HUDEP-2 (cell line): ENCODE measurements at regions not wholly inside any gene's neighbourhood (a gene's known extent, or its start where the extent isn't known, plus 50 kb on each side); places are given as distances from the start of the nearest gene placed in this dataset.

ENCODE experiments used
- DNase-seq, 76 experiments: peaks; one replicate each; lab custom pipeline; 2025; ENCODE audit not compliant: unreplicated experiment in 76 of 76; lab: John Stamatoyannopoulos, UW

DNA sequence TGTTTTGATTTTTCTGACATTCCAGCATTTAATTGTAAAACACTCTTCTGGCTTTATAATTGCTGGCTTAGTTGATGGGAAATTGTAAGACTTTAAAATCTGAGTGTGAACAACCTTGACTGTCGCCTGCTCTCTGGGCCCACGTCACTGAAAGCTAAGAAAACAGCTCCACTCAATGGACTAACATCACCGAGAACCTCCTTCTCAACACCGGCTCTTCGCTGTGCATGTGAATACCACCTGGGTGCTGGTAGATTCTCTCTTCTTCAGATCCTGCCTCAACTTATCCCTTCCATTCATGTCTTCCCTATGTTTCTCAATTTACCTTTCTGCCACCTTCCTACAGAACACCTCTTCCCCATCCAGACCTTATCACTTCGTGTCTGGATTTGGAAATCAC is 523.1 kb upstream of the ID2 start:
- DNase-seq, result no peak

DNA sequence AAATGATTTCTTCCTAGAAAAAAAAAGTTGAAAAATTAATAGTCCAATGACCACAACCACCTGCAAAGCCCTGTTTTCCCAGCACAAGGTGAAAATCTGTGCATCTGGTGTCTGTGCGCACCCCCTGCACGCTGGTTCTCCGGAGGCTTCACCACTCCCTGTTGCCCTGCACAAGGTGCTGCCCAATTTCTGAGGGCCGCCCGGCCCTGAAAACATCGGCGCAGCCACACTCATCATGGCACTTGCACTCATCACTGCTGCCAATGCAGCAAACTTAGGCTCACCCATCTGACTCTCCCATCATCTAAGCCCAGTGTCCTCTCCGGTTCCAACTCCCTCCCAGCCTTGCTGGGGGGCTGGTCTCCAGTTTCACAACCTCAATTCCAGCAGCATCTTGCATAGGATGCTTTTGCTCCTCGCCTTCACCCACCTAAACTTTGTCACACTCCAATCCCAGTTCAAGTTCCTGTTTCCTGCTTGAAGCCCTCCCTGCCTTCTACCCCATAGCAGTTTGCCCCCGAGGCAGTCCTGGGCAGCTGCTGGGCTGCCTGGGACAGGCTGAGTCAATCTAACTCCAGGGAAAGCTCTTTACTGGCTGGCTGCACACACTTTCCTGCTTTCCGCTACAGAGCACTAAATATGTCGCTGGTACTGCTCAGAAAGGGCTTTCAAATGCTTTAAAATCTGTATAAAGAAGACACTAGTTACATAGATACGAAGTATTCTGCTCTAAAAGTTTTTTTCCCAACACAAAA is 522.5 kb upstream of the ID2 start:
- no peak for DNase-seq

DNA sequence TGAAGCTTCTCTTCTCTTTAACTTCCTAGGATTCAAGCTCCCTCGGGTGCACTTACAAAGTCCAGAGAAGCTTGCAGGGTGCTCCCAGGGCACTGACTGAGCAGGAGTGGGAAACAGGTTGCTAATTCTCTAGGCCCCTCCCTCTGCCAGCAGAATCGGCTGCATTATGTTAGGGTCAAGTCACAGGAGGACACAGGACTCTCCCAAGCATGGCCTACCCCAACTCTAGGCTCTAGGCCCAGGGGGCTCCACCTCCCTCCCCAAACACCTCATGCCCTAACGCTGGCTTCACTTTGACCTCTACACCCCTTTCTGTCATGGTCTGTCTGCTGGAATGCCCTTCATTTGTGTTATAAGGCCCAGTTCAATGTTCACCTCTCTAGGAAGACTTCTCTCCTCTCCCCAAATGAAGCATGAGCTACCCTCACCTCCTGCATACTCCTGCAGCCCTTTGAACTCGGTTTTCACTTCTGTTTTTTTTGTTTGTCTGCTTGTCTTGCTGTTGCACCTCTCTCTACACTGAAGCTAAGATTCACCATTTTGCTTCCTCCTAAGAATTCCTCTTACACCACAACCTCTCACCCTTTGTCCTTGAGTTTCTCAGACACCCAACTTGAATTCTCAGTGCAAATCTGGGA is 521.8 kb upstream of the ID2 start:
- DNase-seq, result no peak

DNA sequence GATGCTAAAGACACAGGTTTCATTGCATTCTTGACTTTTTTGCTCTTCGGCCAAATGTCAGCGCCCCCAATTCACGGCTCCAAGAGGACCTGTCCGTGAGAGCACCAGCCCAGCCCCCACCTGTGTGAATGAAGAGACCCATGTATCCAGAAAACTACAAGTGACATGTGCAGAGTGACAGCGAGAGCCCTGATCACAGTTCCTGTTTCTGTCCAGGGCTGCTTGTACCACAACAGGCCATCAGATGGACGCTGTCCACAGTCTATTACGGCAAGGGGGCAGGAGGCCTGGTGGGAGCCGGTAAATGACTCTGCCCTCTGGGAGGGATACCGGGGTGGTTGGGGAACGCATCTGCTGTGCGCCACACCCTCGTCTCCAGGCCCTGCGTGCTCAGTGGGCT is 520.9 kb upstream of the ID2 start:
- DNase-seq, result no peak

DNA sequence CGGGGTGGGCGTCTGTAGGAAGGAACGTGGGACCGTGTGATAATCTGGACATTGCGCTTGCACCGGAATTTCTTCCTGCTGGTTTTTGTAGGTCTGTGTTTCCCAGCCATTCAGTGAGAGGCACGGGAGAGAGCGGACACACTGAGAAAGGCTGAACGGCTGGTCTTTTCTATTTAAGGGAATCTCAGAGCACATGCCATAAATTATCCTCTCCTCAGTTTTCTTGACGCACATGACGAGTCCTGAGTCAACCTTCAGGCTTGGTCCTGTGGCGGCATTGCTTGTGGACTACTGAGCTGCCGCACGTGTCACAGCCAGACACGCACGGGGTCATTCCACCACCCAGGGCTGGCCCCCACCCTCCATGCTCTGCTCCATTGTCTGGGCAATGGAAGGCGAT is 519.3 kb upstream of the ID2 start:
- no peak for DNase-seq

DNA sequence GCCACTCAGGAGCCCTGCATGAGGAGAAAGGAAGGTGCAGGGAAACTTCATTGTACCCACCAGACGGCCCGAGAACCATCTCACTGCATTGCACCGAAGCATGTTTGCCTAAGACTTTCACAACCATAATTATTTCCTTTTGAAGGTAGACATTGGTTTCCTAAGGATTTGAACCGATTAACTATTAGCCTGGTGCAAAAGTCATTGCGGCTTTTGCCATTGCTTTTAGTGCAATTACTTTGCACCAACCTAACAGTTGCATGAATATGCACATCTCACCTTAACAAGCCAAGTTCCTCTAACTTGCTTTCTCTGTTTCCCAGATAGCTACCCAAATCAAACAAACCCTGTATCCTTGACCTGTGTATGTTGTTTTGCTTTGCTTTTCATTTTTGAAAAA is 516.3 kb upstream of the ID2 start:
- DNase-seq, result no peak

DNA sequence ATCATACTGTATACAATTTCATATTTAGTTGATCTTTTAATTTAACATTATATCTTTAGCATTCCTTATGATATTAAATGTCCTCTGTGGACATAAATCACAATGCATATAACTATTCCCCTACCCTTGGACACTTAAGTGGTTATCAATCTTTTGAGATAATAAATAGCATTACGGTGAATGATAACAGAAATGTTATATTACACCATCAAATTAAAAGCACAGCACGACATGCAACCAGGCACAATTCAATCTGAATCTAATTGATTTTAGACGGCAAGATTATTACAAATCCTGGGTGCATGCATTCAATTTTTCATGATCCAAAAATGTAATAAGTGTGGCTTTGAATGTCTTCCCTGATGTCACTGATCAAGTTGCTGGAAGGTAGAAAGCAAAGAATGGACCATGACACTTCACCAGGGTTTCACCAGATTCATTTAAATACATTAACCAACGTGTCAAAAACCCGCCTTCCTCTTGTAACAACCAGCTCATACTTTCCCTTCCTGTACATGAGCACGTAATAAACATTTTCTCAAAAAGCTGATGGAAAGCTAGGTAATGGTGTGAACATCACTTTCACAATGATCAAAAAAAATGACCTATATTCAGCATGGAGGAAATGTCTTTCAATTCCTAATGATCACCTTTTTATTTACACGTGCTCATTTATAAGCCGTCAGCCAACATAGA is 513.7 kb upstream of the ID2 start:
- no peak for DNase-seq

DNA sequence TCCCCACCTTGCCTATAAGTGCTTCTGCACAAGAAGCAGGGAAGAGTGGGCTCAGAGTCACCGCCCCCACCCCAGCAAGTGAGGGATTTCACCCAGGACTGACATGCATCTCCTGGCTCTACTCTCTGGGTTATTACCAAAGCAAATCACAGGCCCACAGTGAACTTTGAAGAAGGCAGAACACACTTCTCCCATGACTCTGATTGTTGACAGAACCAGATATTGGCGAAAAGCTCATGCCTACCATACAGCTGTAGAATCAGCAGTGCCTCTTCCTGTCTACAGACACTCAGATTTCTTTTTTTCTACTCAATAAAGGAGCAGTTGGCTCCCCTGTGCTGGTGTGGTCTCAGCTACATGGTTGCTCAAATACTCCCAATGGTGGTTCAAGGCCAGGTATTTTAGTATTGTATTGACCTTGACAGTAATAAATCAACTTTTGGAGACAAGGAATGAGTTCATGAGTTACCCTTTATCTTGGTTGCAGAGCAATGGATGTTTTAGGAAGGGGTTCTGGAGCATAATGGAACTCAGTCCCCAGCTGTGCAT is 512.9 kb upstream of the ID2 start:
- no peak for DNase-seq

DNA sequence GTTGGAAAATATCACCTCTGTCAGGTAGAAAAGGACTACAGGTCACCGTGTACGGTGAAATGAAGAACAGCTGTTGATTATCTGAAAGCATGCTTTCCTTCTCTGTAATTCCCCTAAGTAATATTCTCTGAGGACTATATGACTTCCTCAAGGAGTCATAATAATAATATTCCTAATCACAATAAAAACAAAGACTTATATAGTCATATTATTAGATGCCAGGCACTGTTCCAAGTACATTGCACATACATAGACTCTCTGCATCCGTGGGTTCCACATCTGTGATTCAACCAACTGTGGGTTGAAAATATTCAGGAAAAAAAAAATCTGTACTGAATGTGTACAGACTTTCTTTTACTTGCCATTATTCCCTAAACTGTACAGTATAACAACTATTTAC is 512.4 kb upstream of the ID2 start:
- DNase-seq, result no peak

DNA sequence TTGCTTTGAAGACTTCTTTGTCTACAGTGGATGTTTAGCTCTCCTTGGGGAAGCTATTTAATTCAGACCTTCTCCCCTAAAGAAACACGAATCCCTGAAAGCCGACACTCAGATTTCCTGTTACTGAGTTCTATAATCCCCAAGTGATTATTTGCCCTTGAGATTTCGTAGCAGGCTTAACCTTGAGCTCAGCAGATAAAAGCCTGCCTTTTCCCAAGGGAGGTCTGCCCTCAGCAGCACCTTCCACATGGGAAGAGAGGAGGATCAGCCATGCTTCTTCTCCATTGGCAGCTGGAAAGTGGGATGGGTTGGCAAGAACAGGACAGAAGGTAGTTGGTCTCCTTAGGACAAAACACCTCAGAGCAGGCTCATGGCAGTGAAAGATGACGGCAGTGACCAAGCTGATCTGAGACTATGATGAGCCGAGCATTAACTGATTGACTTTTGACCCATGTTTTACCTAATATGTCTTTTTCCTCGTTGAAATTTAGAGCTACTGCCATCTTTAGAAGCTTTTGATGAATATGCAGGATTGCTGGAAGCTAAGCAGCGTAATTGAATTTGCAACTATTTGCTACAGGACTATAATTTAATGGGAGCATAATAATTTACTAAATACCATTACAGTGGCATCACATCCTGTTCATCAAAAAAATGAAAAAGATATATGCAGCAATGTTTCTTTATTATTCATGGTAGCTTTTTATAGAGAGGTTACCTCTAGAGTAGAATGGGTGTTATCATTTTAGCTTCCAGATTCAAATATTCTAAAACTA is 511.1 kb upstream of the ID2 start:
- DNase-seq, result no peak

DNA sequence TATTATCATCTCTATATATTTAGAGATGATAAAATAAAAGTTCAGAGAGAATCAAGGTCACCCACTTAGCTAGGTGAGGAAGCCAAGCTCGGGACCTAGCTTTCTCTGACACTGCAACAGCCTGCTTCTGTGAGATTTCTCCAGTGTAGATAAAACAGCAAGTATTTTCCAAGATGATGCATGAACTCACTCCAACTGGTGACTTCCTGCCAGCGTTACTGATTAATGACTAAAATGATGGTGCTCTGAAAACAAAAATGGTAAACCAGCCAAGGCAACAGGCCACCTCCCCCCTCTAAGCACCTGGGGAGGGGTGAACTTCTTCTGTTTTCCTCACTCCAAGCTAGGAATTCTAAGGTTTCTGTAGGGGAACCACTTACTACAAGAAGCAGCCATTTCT is 510.2 kb upstream of the ID2 start:
- DNase-seq, result no peak

DNA sequence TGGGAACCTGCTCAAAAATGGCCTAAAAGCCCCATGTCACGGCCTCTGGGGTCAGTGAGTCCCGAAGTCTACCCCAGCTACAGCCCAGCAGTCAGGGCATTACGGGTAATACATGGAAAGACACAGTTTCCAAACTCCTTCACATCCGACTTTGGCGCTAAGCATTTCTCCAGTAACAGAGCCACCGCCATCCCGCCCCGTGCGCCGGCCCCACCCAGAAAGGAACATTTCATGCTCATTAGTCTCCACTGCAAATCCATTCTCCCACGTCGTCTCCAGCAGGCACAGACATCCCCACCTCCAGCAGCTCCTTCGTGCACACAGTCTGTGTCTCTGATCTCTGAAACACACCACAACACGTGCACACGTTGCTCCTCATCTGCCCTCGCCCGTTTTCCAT is 509.2 kb upstream of the ID2 start:
- no peak for DNase-seq

DNA sequence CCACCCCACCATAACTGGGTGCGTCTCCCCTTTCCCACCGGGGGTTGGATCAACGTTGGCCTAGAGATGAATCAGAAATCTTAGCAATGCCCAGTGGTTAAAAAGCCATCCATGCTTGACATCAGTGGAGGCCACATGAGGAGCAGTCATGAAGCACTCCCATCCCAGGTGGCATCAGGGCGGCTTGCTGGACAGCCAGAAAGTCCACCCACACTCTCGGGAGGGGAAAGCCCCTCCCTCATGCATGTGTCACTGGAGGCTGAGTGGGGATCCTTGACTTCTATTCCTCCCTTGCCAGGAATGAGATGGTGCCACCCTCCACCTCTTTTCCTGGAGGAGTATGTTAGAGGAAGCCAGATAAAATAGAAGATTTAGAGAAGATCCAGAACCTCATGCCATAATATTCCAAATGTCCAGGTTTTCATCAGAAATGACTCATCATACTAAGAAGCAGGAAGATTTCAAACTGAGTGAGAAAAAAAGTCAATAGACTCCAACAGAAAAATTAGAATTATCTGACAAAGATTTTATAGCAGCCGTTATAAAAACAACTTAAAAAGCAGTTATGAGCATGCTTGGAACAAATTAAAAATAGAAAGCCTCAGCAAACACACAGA is 507.1 kb upstream of the ID2 start:
- no peak for DNase-seq

DNA sequence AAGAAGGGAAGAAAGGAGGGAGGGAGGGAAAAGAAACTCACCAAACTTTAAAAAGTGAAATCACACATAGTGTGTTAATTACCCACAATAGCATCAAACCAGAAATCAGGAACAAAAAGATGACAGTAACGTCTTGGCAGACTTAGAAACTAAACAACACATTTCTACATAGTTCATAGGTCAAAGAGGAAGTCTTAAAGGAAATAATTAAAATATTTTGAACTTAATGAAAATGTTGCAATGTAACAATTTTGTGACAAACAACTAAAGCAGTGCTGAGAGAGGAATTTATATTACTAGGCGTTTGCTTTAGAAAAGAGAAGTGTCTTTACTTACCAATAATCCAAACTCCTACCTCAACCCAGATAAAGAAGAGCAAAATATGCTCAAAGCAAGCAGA is 505.0 kb upstream of the ID2 start:
- DNase-seq, result no peak

DNA sequence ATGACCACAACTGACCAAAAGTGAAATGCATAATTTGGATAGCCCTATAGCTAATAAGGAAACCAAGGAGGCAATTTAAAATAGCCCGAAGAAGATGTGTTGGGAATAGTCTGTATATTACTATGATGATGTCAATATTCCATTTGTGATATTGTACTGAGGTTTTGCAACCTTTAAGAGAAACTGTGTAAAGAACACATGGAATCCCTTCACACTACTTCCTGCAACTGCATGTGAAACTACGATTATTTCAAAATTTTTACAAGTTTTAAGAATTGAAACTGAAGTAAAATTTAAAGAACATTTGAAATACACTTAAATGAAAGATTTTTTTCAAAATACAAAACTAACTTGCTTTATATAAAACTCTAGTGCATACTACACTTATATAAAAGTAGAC is 504.3 kb upstream of the ID2 start:
- no peak for DNase-seq

DNA sequence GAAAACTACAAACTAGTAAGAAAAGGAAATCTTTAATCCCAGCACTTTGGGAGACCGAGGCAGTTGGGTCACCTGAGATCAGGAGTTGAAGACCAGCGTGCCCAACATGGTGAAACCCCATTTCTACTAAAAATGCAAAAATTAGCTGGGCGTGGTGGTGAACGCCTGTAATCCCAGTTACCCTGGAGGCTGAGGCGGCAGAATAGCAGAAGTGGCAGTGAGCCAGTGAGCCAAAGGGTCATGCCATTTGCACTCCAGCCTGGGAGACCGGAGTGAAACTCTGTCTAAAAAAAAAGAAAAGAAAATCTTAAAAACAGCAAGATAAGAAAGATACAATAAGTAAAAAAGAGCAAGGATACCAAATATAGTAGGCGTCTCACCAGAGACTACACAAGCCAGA is 502.9 kb upstream of the ID2 start:
- no peak for DNase-seq

DNA sequence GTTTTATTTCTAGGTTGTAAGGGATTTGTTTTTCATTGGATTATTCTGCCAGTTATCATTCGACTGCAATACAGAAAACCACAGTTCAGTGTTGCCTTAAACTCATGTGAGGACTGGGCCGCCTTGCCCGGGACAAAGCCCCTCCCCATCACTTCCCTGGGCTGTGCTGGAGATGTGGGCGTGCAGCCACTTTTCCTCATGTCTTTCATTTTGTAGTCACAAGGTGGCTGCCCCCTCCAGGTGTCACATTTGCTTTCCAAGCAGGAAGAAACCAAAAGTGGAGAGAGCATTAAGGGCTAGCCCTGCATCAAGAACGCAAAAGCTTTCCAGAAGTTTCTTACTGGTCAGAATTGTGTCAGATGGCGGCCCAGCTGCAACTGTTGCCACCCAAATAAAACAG is 492.5 kb upstream of the ID2 start:
- no peak for DNase-seq

DNA sequence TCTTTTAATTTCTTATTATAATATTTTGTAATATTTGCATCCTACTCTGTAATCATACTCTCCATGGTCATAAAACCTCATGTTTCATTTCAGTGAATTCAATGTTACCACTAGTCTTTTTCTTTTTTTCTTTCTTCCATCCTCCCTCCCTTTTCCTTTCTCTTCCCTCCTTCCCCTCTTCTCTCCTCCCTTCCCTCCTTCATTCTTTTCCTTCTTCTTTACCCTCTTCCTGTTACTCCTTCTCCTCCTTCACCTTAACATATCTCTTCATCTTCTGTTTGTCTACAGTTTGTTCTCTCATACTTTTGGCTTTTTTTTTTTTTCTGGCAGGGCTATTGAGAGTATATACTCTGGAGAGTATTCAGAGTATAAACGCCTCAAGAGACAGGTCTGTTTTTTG is 491.6 kb upstream of the ID2 start:
- DNase-seq, result no peak

DNA sequence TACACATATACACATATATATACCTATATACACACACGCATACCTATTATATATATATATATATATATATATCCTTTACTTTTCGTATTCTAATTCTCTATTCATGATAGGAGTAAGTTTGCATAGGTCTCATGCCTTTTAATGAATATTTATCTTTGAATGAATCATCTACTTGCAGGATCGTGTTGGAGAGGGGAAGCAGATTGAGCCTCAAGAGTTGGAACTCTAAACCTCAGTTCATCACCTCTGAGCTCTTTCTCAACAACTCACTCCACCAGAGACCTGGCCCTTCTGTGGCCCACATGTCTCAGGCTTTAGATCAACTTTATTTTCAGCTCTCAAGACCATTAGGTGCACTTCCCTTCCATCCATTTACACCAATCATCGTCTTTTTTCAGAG is 490.4 kb upstream of the ID2 start:
- no peak for DNase-seq

DNA sequence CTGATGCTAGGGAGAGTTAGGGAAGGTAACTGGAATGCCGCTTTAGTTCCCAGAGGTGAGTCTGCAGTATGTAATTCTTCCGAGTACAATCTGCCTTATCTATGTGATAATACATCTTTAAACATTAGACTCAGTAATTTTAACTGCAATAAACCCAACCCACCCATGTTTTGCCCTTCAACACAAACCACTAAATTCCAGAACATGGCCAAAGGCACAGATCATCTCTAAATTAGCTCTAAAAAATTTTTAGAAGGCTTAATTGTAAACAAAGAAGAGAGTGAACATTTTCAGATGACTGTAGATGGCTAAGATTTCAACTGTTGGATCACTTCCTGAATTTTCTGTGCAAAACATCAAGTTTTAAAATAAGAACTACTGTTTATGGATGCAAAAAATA is 488.7 kb upstream of the ID2 start:
- DNase-seq, result no peak
